T-helper 2 cell (primary cell): ENCODE measurements at regions not wholly inside any gene's neighbourhood (a gene's known extent, or its start where the extent isn't known, plus 50 kb on each side); places are given as distances from the start of the nearest gene placed in this dataset.
A peak's percentile ranks its signal among the peaks of the same experiment; 100 is the strongest.
"Not testable (repeated sequence)": the region's sequence is repeated elsewhere in the genome, so short reads cannot be mapped to it uniquely, and the experiment has no call there.

Experiments used
- DNase-seq, 5 experiments: peaks; one replicate each; pipeline versions ENCODE4 v3.0.0 to v3.0.0-alpha.2; 2012 to 2022

- DNase-seq: not testable (repeated sequence)
Observed at GRCh38 chr16:29258946-29259634, 147.4 kb downstream of the NPIPB11 start.

- DNase-seq: not testable (repeated sequence)
Observed at GRCh38 chr16:29257419-29258336, 148.8 kb downstream of the NPIPB11 start.

GRCh38 chr16:29256501-29256981, 150.0 kb downstream of the NPIPB11 start:
- DNase-seq: no peak

- DNase-seq: not testable (repeated sequence)
Observed at GRCh38 chr16:29255957-29256356, 150.6 kb downstream of the NPIPB11 start.

- not testable (repeated sequence) for DNase-seq
Observed at GRCh38 chr16:29255496-29255796, 151.1 kb downstream of the NPIPB11 start.

GRCh38 chr16:29254676-29255495, 151.6 kb downstream of the NPIPB11 start:
- DNase-seq: no peak

GRCh38 chr16:29253716-29254590, 152.6 kb downstream of the NPIPB11 start:
- not testable (repeated sequence) for DNase-seq

- DNase-seq: not testable (repeated sequence)
Observed at GRCh38 chr16:29253066-29253590, 153.4 kb downstream of the NPIPB11 start.

- DNase-seq: not testable (repeated sequence)
Observed at GRCh38 chr16:29252311-29252710, 154.2 kb downstream of the NPIPB11 start.

GRCh38 chr16:29251571-29252011, 154.9 kb downstream of the NPIPB11 start:
- DNase-seq: not testable (repeated sequence)

GRCh38 chr16:29250923-29251434, 155.5 kb downstream of the NPIPB11 start:
- DNase-seq: not testable (repeated sequence)

- not testable (repeated sequence) for DNase-seq
Observed at GRCh38 chr16:29250469-29250868, 156.0 kb downstream of the NPIPB11 start.

- DNase-seq: not testable (repeated sequence)
Observed at GRCh38 chr16:29248940-29249318, 157.6 kb downstream of the NPIPB11 start.

GRCh38 chr16:29248306-29248939, 158.1 kb downstream of the NPIPB11 start:
- peak in 1 of 5 experiments; percentile 2 for DNase-seq

- not testable (repeated sequence) for DNase-seq
Observed at GRCh38 chr16:29246091-29246490, 160.4 kb downstream of the NPIPB11 start.

GRCh38 chr16:29237971-29238370, 168.5 kb downstream of the NPIPB11 start:
- DNase-seq: no peak

- DNase-seq: not testable (repeated sequence)
Observed at GRCh38 chr16:29237495-29237894, 169.0 kb downstream of the NPIPB11 start.

- not testable (repeated sequence) for DNase-seq
Observed at GRCh38 chr16:29237023-29237422, 169.5 kb downstream of the NPIPB11 start.

- not testable (repeated sequence) for DNase-seq
Observed at GRCh38 chr16:29235836-29236370, 170.6 kb downstream of the NPIPB11 start.
